Gastroesophageal sphincter (tissue), 3 donors: ENCODE measurements at regions not wholly inside any gene's neighbourhood (a gene's known extent, or its start where the extent isn't known, plus 50 kb on each side); places are given as distances from the start of the nearest gene placed in this dataset.
"Not testable (repeated sequence)": the region's sequence is repeated elsewhere in the genome, so short reads cannot be mapped to it uniquely, and the experiment has no call there.

Experiments
- CTCF ChIP-seq, 4 experiments: fragments of 200-600 bp in 2 of 4; fragments of 450-650 bp in 2 of 4; sonication (generic) in 1 of 4; IDR thresholded peaks; one replicate each; pipeline ENCODE4 v1.5.1; 2017 to 2019; ENCODE audit warnings: antibody characterized with exemption in 4 of 4, mild to moderate bottlenecking in 2 of 4, moderate library complexity in 2 of 4
- POLR2A ChIP-seq, 2 donors: fragments of 450-650 bp; IDR thresholded peaks; one replicate each; pipeline ENCODE4 v1.6.1; 2017; ENCODE audit warnings: antibody characterized with exemption in 2 of 2, mild to moderate bottlenecking in 2 of 2, moderate library complexity in 1 of 2
- POLR2AphosphoS5 ChIP-seq: sonication (generic); formaldehyde crosslinking; IDR thresholded peaks from one replicate; pipeline ENCODE4 v1.6.1; 2017; ENCODE audit warnings: antibody characterized with exemption

- TF ChIP-seq POLR2A (IDR thresholded peaks at IDR 0.05); POLR2AphosphoS5; CTCF (IDR thresholded peaks at IDR 0.05): not testable (repeated sequence)
Observed at GRCh38 chr14:21788687-21789086, 115.1 kb upstream of the OR4E1 start.
